ENCODE measurements at regions not wholly inside any gene's neighbourhood (a gene's known extent, or its start where the extent isn't known, plus 50 kb on each side); places are given as distances from the start of the nearest gene placed in this dataset.
"Not testable (repeated sequence)": the region's sequence is repeated elsewhere in the genome, so short reads cannot be mapped to it uniquely, and the experiment has no call there.

DNA sequence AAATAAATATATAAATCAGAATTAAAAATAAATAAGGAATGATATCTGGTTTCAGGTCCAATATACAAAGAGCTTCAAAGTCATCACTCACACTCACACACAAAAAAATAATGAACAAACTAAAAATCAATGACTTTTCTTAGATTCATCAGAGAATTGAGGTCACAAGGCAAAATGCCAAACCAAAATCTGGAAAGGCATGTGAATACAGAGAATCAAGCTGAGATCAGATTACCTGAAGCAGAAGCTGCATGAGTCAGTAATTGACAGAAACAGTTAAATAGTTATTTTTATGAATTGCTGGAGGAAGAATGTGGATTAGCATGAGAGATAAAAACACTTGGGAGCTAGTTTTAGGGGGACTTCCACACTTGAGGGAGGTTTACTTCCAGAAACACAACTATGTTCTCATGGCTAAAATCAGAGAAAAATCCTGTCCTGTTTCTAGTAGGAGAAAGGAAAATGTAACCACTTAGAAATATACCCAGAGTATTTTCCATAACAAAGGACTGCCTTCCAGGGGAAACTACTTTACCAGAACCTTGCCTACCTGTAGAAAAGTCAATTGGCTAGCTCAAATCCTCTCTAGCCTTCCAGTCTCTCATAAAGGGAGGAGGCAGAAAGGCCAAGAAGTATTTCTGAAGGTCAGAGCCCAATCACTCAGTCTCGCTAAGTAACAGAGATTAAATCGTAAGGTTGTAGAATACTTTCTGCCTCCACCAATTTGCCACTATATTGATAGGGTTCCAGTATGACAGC lies 536.6 kb upstream of the NR5A2 start:
- no peak overlapping the region for H3K27ac ChIP-seq (ENCODE audit: low read depth, low read length)
- no peaks in the 10 kb centered on the region for H3K36me3 ChIP-seq (ENCODE audit: insufficient read depth, low read length)
- Mint-ChIP-seq H3K27ac (no peak overlapping the region), H3K4me3 (no peak overlapping the region), H3K27me3 (peaks cover 0 to 3% of the 10 kb centered on the region in 2 donors), H3K4me1 (no peaks in the 10 kb centered on the region), H3K9me3 (peaks cover 3 to 29% (median 22%) of the 10 kb centered on the region in 8 donors), H3K36me3 (peaks cover 0 to 4% of the 10 kb centered on the region in 2 donors)
- ChIA-PET CTCF (ENCODE audit: partially characterized antibody) (no interaction called here), POLR2A (ENCODE audit: partially characterized antibody) (no interaction called here)
- H3K4me3 ChIP-seq (ENCODE audit: low read length in 2 of 2) = no peak overlapping the region
- no peaks in the 10 kb centered on the region for H3K9me3 ChIP-seq (ENCODE audit: control insufficient read depth in 1 of 2, low read length in 2 of 2)
- DNase-seq = no peak
- H3K4me1 ChIP-seq (ENCODE audit: insufficient read depth, low read length) = no peaks in the 10 kb centered on the region
- H3K27me3 ChIP-seq (ENCODE audit: insufficient read depth, low read length) = no peaks in the 10 kb centered on the region
- intact Hi-C loops (cut with micrococcal nuclease) = no loop called here

DNA sequence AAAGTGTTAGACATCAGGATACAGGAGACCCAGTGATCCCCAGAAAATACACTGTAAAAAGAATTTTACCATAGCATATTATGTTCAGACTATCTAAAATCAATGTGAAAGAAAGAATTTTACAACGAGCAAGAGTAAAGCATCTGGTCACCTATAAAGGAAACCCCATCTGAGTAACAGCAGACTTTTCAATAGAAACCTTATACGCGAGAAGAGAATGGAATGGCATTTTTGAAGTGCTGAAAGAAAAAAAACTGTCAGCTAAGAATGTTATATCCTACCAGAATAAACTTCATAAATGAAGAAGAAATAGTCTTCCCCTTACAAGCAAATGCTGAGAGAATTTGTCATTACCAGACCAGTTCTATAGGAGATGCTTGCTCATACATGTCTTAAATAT lies 532.1 kb upstream of the NR5A2 start:
- Mint-ChIP-seq H3K27me3 (peaks cover 7% of the 10 kb centered on the region in 2 donors), H3K36me3 (peaks cover 0 to 4% of the 10 kb centered on the region in 2 donors), H3K9me3 (peaks cover 0 to 33% (median 26%) of the 10 kb centered on the region in 8 donors), H3K4me1 (no peaks in the 10 kb centered on the region), H3K4me3 (no peak overlapping the region), H3K27ac (no peak overlapping the region)
- Histone ChIP-seq H3K27ac (ENCODE audit: low read depth, low read length) (no peak overlapping the region), H3K4me1 (ENCODE audit: insufficient read depth, low read length) (no peaks in the 10 kb centered on the region), H3K9me3 (ENCODE audit: control insufficient read depth in 1 of 2, low read length in 2 of 2) (no peaks in the 10 kb centered on the region), H3K27me3 (ENCODE audit: insufficient read depth, low read length) (no peaks in the 10 kb centered on the region), H3K36me3 (ENCODE audit: insufficient read depth, low read length) (no peaks in the 10 kb centered on the region), H3K4me3 (ENCODE audit: low read length in 2 of 2) (no peak overlapping the region)
- no peak for DNase-seq
- POLR2A ChIA-PET (ENCODE audit: partially characterized antibody) = no interaction called here
- intact Hi-C loops (cut with micrococcal nuclease) = no loop called here
- CTCF ChIA-PET (ENCODE audit: partially characterized antibody) = no interaction called here

DNA sequence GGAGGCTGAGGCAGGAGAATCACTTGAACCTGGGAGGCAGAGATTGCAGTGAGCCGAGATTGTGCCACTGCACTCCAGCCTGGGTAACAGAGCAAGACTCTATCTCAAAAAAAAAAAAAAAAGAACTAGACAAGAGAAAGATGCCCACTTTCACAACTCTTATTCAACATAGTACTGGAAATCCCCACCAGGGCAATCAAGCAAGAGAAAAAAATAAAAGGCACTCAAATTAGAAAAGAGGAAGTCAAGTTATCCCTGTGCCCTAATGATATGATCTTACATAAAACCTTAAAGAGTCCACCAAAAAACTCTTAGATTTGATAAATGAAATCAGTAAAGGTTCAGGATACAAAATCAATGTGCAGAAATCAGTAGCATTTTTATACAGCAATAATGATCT lies 528.7 kb upstream of the NR5A2 start:
- H3K27ac ChIP-seq (ENCODE audit: low read depth, low read length); H3K4me3 Mint-ChIP-seq; H3K27me3 ChIP-seq (ENCODE audit: insufficient read depth, low read length); H3K36me3 ChIP-seq (ENCODE audit: insufficient read depth, low read length); H3K27me3 Mint-ChIP-seq; H3K4me1 Mint-ChIP-seq; H3K4me3 ChIP-seq (ENCODE audit: low read length in 2 of 2); POLR2A ChIA-PET (ENCODE audit: partially characterized antibody); H3K4me1 ChIP-seq (ENCODE audit: insufficient read depth, low read length); CTCF ChIA-PET (ENCODE audit: partially characterized antibody); H3K36me3 Mint-ChIP-seq; intact Hi-C loops (cut with micrococcal nuclease); DNase-seq; H3K27ac Mint-ChIP-seq; H3K9me3 ChIP-seq (ENCODE audit: control insufficient read depth in 1 of 2, low read length in 2 of 2): not testable (repeated sequence)
- H3K9me3 Mint-ChIP-seq = peaks cover 0 to 20% (median 18%) of the 10 kb centered on the region in 8 donors

DNA sequence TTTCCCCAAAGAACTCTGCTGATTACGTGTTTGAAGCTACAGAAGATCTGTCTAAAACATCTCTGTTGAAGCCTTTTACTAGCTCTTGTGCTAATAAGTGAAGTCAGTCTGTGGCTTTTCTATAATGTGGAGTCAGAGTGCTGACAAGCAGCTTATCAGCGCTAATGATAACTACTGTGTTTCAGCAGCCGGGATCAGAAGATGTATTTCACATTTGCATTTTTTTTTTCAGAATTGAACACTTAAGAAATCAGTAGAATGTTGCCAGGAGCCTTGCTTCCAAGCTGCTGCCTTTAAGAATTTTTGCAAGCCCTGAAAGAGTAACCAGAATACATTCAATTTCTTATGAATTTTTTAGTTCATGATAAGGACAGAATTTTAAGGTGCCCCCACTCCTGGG lies 519.4 kb upstream of the NR5A2 start:
- peaks cover 0 to 2% of the 10 kb centered on the region in 2 donors for H3K27me3 Mint-ChIP-seq
- no peak overlapping the region for H3K4me3 Mint-ChIP-seq
- no peak for DNase-seq
- Histone ChIP-seq H3K9me3 (ENCODE audit: control insufficient read depth in 1 of 2, low read length in 2 of 2) (no peaks in the 10 kb centered on the region), H3K27ac (ENCODE audit: low read depth, low read length) (no peak overlapping the region), H3K4me3 (ENCODE audit: low read length in 2 of 2) (no peak overlapping the region), H3K36me3 (ENCODE audit: insufficient read depth, low read length) (no peaks in the 10 kb centered on the region), H3K4me1 (ENCODE audit: insufficient read depth, low read length) (no peaks in the 10 kb centered on the region), H3K27me3 (ENCODE audit: insufficient read depth, low read length) (no peaks in the 10 kb centered on the region)
- CTCF ChIA-PET (ENCODE audit: partially characterized antibody) = no interaction called here
- H3K36me3 Mint-ChIP-seq = no peaks in the 10 kb centered on the region
- no peak overlapping the region for H3K27ac Mint-ChIP-seq
- no peaks in the 10 kb centered on the region for H3K9me3 Mint-ChIP-seq
- H3K4me1 Mint-ChIP-seq = peaks cover 0 to 2% (median under 1%) of the 10 kb centered on the region in 4 donors
- POLR2A ChIA-PET (ENCODE audit: partially characterized antibody) = no interaction called here
- intact Hi-C loops (cut with micrococcal nuclease) = no loop called here

DNA sequence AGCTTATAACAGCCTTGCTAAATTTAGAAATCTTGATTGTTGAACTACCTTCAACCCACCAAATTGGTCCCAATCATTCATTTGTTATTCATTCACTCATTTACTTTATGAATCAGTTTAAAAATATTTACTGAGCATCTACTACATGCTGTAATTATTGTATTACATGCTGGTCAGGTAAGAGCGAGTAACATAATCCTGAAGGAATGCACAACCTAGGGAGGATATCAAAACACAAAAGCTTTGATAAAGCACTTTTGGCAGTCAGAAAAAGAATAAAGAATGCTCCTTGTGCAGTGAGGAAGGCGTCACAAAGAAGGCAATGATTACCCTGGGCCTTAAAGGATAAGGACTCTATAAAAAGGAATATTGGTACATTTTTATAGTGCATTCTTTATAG lies 518.9 kb upstream of the NR5A2 start:
- H3K27ac ChIP-seq (ENCODE audit: low read depth, low read length) = no peak overlapping the region
- peaks cover 0 to 2% of the 10 kb centered on the region in 2 donors for H3K27me3 Mint-ChIP-seq
- no peaks in the 10 kb centered on the region for H3K4me1 ChIP-seq (ENCODE audit: insufficient read depth, low read length)
- intact Hi-C loops (cut with micrococcal nuclease) = no loop called here
- H3K27me3 ChIP-seq (ENCODE audit: insufficient read depth, low read length) = no peaks in the 10 kb centered on the region
- no peaks in the 10 kb centered on the region for H3K36me3 Mint-ChIP-seq
- H3K9me3 ChIP-seq (ENCODE audit: control insufficient read depth in 1 of 2, low read length in 2 of 2) = no peaks in the 10 kb centered on the region
- no peaks in the 10 kb centered on the region for H3K36me3 ChIP-seq (ENCODE audit: insufficient read depth, low read length)
- no peak for DNase-seq
- CTCF ChIA-PET (ENCODE audit: partially characterized antibody) = no interaction called here
- POLR2A ChIA-PET (ENCODE audit: partially characterized antibody) = no interaction called here
- H3K4me1 Mint-ChIP-seq = peaks cover 0 to 2% (median under 1%) of the 10 kb centered on the region in 4 donors
- no peak overlapping the region for H3K4me3 Mint-ChIP-seq
- H3K9me3 Mint-ChIP-seq = no peaks in the 10 kb centered on the region
- no peak overlapping the region for H3K27ac Mint-ChIP-seq
- no peak overlapping the region for H3K4me3 ChIP-seq (ENCODE audit: low read length in 2 of 2)

DNA sequence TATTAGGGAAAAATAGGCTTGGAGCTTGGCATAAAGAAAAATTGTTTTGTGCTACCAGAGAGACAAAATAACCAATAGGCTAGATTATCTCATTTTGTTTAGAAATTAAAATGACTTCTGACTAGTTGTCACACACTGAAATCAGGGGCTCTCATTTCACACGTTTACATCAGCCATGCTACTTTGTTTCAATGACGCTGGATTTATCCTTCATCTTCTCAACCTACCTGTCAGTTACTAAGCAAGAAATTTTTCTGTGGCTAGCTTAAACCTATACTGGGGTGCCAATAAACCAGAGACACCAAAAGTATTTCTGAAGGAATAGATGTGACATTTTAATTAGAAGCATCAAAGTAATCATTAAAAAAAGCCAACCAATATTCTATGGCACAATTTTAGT lies 518.1 kb upstream of the NR5A2 start:
- peaks cover 0 to 2% (median under 1%) of the 10 kb centered on the region in 4 donors for H3K4me1 Mint-ChIP-seq
- H3K4me3 Mint-ChIP-seq = no peak overlapping the region
- no peaks in the 10 kb centered on the region for H3K27me3 ChIP-seq (ENCODE audit: insufficient read depth, low read length)
- H3K4me1 ChIP-seq (ENCODE audit: insufficient read depth, low read length) = no peaks in the 10 kb centered on the region
- intact Hi-C loops (cut with micrococcal nuclease) = no loop called here
- DNase-seq = no peak
- H3K27me3 Mint-ChIP-seq = peaks cover 0 to 2% of the 10 kb centered on the region in 2 donors
- H3K27ac ChIP-seq (ENCODE audit: low read depth, low read length) = no peak overlapping the region
- H3K36me3 ChIP-seq (ENCODE audit: insufficient read depth, low read length) = no peaks in the 10 kb centered on the region
- ChIA-PET CTCF (ENCODE audit: partially characterized antibody) (no interaction called here), POLR2A (ENCODE audit: partially characterized antibody) (no interaction called here)
- H3K4me3 ChIP-seq (ENCODE audit: low read length in 2 of 2) = no peak overlapping the region
- no peak overlapping the region for H3K27ac Mint-ChIP-seq
- H3K9me3 ChIP-seq (ENCODE audit: control insufficient read depth in 1 of 2, low read length in 2 of 2) = no peaks in the 10 kb centered on the region
- H3K36me3 Mint-ChIP-seq = no peaks in the 10 kb centered on the region
- H3K9me3 Mint-ChIP-seq = no peaks in the 10 kb centered on the region

DNA sequence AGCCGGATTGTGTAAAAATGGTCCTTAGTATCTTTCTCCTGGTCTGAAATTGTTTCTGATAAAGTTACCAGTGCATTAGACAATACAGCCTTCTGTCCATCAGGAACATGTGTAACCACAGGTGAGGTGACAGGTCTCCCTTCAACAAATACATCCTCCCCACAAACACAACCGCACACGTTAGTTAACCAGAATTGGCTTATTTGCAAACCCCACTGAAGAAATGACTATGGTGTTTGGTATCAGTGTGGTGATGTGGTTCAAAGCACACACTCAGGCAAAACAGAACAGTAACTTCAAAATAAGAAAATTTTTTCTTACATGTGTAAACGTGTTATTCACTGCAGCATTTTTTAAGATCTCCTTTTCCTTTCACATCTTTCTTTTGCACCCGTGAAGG lies 517.2 kb upstream of the NR5A2 start:
- no peak for DNase-seq
- intact Hi-C loops (cut with micrococcal nuclease) = no loop called here
- Mint-ChIP-seq H3K27ac (no peak overlapping the region), H3K27me3 (peaks cover 0 to 2% of the 10 kb centered on the region in 2 donors), H3K4me1 (peaks cover 0 to 2% (median under 1%) of the 10 kb centered on the region in 4 donors), H3K4me3 (no peak overlapping the region), H3K36me3 (no peaks in the 10 kb centered on the region), H3K9me3 (no peaks in the 10 kb centered on the region)
- H3K9me3 ChIP-seq (ENCODE audit: control insufficient read depth in 1 of 2, low read length in 2 of 2) = no peaks in the 10 kb centered on the region
- H3K27ac ChIP-seq (ENCODE audit: low read depth, low read length) = no peak overlapping the region
- no peaks in the 10 kb centered on the region for H3K27me3 ChIP-seq (ENCODE audit: insufficient read depth, low read length)
- ChIA-PET POLR2A (ENCODE audit: partially characterized antibody) (no interaction called here), CTCF (ENCODE audit: partially characterized antibody) (no interaction called here)
- no peak overlapping the region for H3K4me3 ChIP-seq (ENCODE audit: low read length in 2 of 2)
- H3K36me3 ChIP-seq (ENCODE audit: insufficient read depth, low read length) = no peaks in the 10 kb centered on the region
- no peaks in the 10 kb centered on the region for H3K4me1 ChIP-seq (ENCODE audit: insufficient read depth, low read length)
